HepG2 (cell line): ENCODE measurements at regions not wholly inside any gene's neighbourhood (a gene's known extent, or its start where the extent isn't known, plus 50 kb on each side); places are given as distances from the start of the nearest gene placed in this dataset.

ENCODE experiments used
- CHD4 ChIP-seq: fragments of 200-600 bp; sonication (generic); IDR thresholded peaks from 2 replicates; pipeline ENCODE4 v1.7.0; 2017; ENCODE audit warnings: mild to moderate bottlenecking, low read length, borderline replicate concordance
- CTCF ChIP-seq: sonication (generic); formaldehyde crosslinking; IDR thresholded peaks from 2 replicates; pipeline ENCODE4 v1.5.0; 2020; ENCODE audit warnings: mild to moderate bottlenecking, missing genetic modification reagents, moderate library complexity
- HNRNPH1 ChIP-seq: fragments of 200-400 bp; formaldehyde crosslinking; optimal IDR thresholded peaks from 2 replicates; pipeline ENCODE3; 2017; ENCODE audit warnings: mild to moderate bottlenecking, low read depth, low read length
- NFYB ChIP-seq: sonication (generic); formaldehyde crosslinking; IDR thresholded peaks from 2 replicates; pipeline ENCODE4 v1.4.0; 2020; ENCODE audit warnings: missing genetic modification reagents
- RAD21 ChIP-seq: fragments of 450-650 bp; formaldehyde crosslinking; IDR thresholded peaks from 2 replicates; pipeline ENCODE4 v1.5.0; 2020; ENCODE audit warnings: mild to moderate bottlenecking
- RORA ChIP-seq: sonication (generic); formaldehyde crosslinking; IDR thresholded peaks from 2 replicates; pipeline ENCODE4 v1.5.0; 2020; ENCODE audit warnings: mild to moderate bottlenecking, missing genetic modification reagents, moderate library complexity
- ZMYM3 ChIP-seq: sonication (generic); formaldehyde crosslinking; IDR thresholded peaks from 2 replicates; pipeline ENCODE4 v1.5.1; 2020; ENCODE audit warnings: mild to moderate bottlenecking, missing genetic modification reagents
- ZNF12 ChIP-seq: sonication (generic); formaldehyde crosslinking; IDR thresholded peaks from 2 replicates; pipeline ENCODE4 v1.5.0; 2020; ENCODE audit warnings: missing genetic modification reagents
- ZNF138 ChIP-seq: sonication (generic); formaldehyde crosslinking; IDR thresholded peaks from 2 replicates; pipeline ENCODE4 v1.5.0; 2020; ENCODE audit warnings: mild to moderate bottlenecking, low read depth, missing genetic modification reagents
- ZNF180 ChIP-seq: sonication (generic); formaldehyde crosslinking; IDR thresholded peaks from 2 replicates; pipeline ENCODE4 v1.4.0; 2020; ENCODE audit warnings: low read depth, missing genetic modification reagents, borderline replicate concordance
- ZZZ3 ChIP-seq: sonication (generic); formaldehyde crosslinking; IDR thresholded peaks from 2 replicates; pipeline ENCODE4 v1.4.0; 2020; ENCODE audit warnings: missing genetic modification reagents, mild to moderate bottlenecking, borderline replicate concordance

GRCh38 chr2:183740241-183740640 is 616.0 kb downstream of the NUP35 start:
- TF ChIP-seq ZMYM3, result no peak
- no peak for TF ChIP-seq ZNF12 (CRISPR knock-in tag)
- TF ChIP-seq RAD21, result no peak
- TF ChIP-seq CTCF (CRISPR knock-in tag), result no peak
- TF ChIP-seq ZZZ3 (CRISPR knock-in tag), result no peak
- TF ChIP-seq HNRNPH1, result no peak
- no peak for TF ChIP-seq CHD4
- no peak for TF ChIP-seq ZNF138 (CRISPR knock-in tag)
- TF ChIP-seq NFYB (CRISPR knock-in tag), result no peak
- TF ChIP-seq RORA (CRISPR knock-in tag), result no peak
- no peak for TF ChIP-seq ZNF180 (CRISPR knock-in tag)
